Smooth muscle cell (in vitro differentiated cells): ENCODE measurements at regions not wholly inside any gene's neighbourhood (a gene's known extent, or its start where the extent isn't known, plus 50 kb on each side); places are given as distances from the start of the nearest gene placed in this dataset.

ENCODE experiments used
- DNase-seq: peaks from one replicate; lab custom pipeline; 2025; ENCODE audit not compliant: unreplicated experiment; lab: John Stamatoyannopoulos, UW
- H2AFZ ChIP-seq: fragments of 200-600 bp; sonication (generic); 2 replicates; pipeline ENCODE4 v1.6.0; 2016; ENCODE audit warnings: antibody characterized with exemption, low read depth, mild to moderate bottlenecking
- H3F3A ChIP-seq: fragments of 200-600 bp; sonication (generic); 2 replicates; pipeline ENCODE4 v1.6.0; 2017; ENCODE audit warnings: antibody characterized with exemption, low read depth
- H3K27ac ChIP-seq: fragments of 200-600 bp; sonication (generic); 2 replicates; pipeline ENCODE4 v1.5.1; 2016; ENCODE audit warnings: low read depth, mild to moderate bottlenecking
- H3K27me3 ChIP-seq: fragments of 200-600 bp; sonication (generic); 2 replicates; pipeline ENCODE4 v1.6.1; 2016; ENCODE audit warnings: low read depth, mild to moderate bottlenecking
- H3K36me3 ChIP-seq: fragments of 200-600 bp; sonication (generic); 2 replicates; pipeline ENCODE4 v1.5.1; 2016; ENCODE audit warnings: low read depth
- H3K4me1 ChIP-seq: fragments of 200-600 bp; sonication (generic); 2 replicates; pipeline ENCODE4 v1.5.1; 2016; ENCODE audit warnings: low read depth
- H3K4me2 ChIP-seq: fragments of 200-600 bp; sonication (generic); 2 replicates; pipeline ENCODE4 v1.6.0; 2016; ENCODE audit warnings: mild to moderate bottlenecking
- H3K4me3 ChIP-seq: fragments of 200-600 bp; sonication (generic); 2 replicates; pipeline ENCODE4 v1.5.1; 2016; ENCODE audit warnings: mild to moderate bottlenecking
- H3K79me2 ChIP-seq: fragments of 200-600 bp; sonication (generic); 2 replicates; pipeline ENCODE4 v1.6.0; 2016; ENCODE audit warnings: low read depth, mild to moderate bottlenecking
- H3K9ac ChIP-seq: fragments of 200-600 bp; sonication (generic); 2 replicates; pipeline ENCODE4 v1.6.0; 2016; ENCODE audit warnings: low read depth
- H3K9me3 ChIP-seq: fragments of 200-600 bp; sonication (generic); replicated peaks from 2 replicates; pipeline ENCODE4 v1.5.1; 2016; ENCODE audit warnings: low read depth
- H4K20me1 ChIP-seq: fragments of 200-600 bp; sonication (generic); 2 replicates; pipeline ENCODE4 v1.6.0; 2016; ENCODE audit warnings: low read depth
- WGBS: methylation state at CpG from one replicate; pipeline ENCODE4 v1.1.7; 2016; ENCODE audit warnings: low lambda C conversion rate; 5-methylcytosine and 5-hydroxymethylcytosine counted together
- TF ChIP-seq, protein P1 (sequence below): fragments of 200-600 bp; sonication (generic); IDR thresholded peaks from 2 replicates; pipeline ENCODE4 v1.5.1; 2017; ENCODE audit warnings: borderline replicate concordance, mild to moderate bottlenecking, antibody characterized with exemption; ENCODE audit not compliant: insufficient read depth, poor library complexity, severe bottlenecking

GRCh38 chr9:29063031-29063430, 1489.8 kb upstream of the C9orf72 start:
- no peak for DNase-seq
- Histone ChIP-seq H3K79me2 (peaks cover 32% of the 10 kb centered on the region), H3K4me3 (no peak overlapping the region), H3K9me3 (no peaks in the 10 kb centered on the region), H3K27me3 (no peaks in the 10 kb centered on the region), H3K4me2 (no peak overlapping the region), H2AFZ (no peak overlapping the region), H3K9ac (no peak overlapping the region), H3F3A (no peaks in the 10 kb centered on the region), H3K27ac (no peak overlapping the region), H4K20me1 (no peaks in the 10 kb centered on the region), H3K4me1 (no peaks in the 10 kb centered on the region), H3K36me3 (no peaks in the 10 kb centered on the region)
- TF ChIP-seq, protein P1, sequence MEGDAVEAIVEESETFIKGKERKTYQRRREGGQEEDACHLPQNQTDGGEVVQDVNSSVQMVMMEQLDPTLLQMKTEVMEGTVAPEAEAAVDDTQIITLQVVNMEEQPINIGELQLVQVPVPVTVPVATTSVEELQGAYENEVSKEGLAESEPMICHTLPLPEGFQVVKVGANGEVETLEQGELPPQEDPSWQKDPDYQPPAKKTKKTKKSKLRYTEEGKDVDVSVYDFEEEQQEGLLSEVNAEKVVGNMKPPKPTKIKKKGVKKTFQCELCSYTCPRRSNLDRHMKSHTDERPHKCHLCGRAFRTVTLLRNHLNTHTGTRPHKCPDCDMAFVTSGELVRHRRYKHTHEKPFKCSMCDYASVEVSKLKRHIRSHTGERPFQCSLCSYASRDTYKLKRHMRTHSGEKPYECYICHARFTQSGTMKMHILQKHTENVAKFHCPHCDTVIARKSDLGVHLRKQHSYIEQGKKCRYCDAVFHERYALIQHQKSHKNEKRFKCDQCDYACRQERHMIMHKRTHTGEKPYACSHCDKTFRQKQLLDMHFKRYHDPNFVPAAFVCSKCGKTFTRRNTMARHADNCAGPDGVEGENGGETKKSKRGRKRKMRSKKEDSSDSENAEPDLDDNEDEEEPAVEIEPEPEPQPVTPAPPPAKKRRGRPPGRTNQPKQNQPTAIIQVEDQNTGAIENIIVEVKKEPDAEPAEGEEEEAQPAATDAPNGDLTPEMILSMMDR = no peak
- 91% methylated on average over 1 of the region's 1 CpG for WGBS

GRCh38 chr9:29066141-29066640, 1492.9 kb upstream of the C9orf72 start:
- Histone ChIP-seq H3K9me3 (no peaks in the 10 kb centered on the region), H2AFZ (no peak overlapping the region), H3K36me3 (no peaks in the 10 kb centered on the region), H3K4me2 (no peak overlapping the region), H3F3A (no peaks in the 10 kb centered on the region), H3K9ac (no peak overlapping the region), H3K27ac (no peak overlapping the region), H3K27me3 (no peaks in the 10 kb centered on the region), H4K20me1 (no peaks in the 10 kb centered on the region), H3K4me1 (peaks cover 2% of the 10 kb centered on the region), H3K79me2 (peaks cover 22% of the 10 kb centered on the region), H3K4me3 (no peak overlapping the region)
- DNase-seq = no peak
- TF ChIP-seq, protein P1 = no peak
- WGBS = 86% methylated on average over 3 of the region's 3 CpGs

- TF ChIP-seq, protein P1 = no peak
- H3K27me3 ChIP-seq = no peaks in the 10 kb centered on the region
- no peaks in the 10 kb centered on the region for H3K9me3 ChIP-seq
- no peak overlapping the region for H3K9ac ChIP-seq
- no peak overlapping the region for H3K27ac ChIP-seq
- no peak overlapping the region for H2AFZ ChIP-seq
- H3K36me3 ChIP-seq = no peaks in the 10 kb centered on the region
- no peak for DNase-seq
- no peak overlapping the region for H3K4me2 ChIP-seq
- no peaks in the 10 kb centered on the region for H4K20me1 ChIP-seq
- 89% methylated on average over 2 of the region's 2 CpGs for WGBS
- H3K4me1 ChIP-seq = peaks cover 2% of the 10 kb centered on the region
- H3F3A ChIP-seq = no peaks in the 10 kb centered on the region
- no peak overlapping the region for H3K4me3 ChIP-seq
- H3K79me2 ChIP-seq = peaks cover 30% of the 10 kb centered on the region
Measured at GRCh38 chr9:29068461-29068860, 1495.2 kb upstream of the C9orf72 start.

DNA sequence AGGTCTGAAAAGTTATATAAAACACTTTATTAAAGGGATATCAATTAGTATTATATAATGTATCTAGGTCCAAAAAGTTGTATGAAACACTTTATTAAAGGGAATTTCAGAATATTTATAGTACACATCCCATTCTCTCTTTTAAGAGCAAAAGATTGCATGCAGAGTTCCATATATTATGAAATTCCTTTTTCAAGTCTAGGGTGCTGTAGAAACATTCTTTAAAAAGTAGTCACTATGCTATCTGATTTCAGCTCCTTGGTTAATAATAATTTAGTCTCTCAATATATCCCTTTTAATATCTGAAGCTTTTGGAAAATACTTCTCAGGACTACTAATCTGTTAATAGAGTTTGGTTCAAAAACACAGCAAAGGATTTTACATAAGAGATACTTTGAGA, 1496.1 kb upstream of the C9orf72 start:
- no peaks in the 10 kb centered on the region for H3F3A ChIP-seq
- no peak overlapping the region for H3K9ac ChIP-seq
- H3K9me3 ChIP-seq = no peaks in the 10 kb centered on the region
- H4K20me1 ChIP-seq = no peaks in the 10 kb centered on the region
- peaks cover 2% of the 10 kb centered on the region for H3K4me1 ChIP-seq
- H3K36me3 ChIP-seq = no peaks in the 10 kb centered on the region
- TF ChIP-seq, protein P1 = no peak
- no peak overlapping the region for H3K27ac ChIP-seq
- no peaks in the 10 kb centered on the region for H3K27me3 ChIP-seq
- peak overlapping the region; percentile 29 for H3K4me2 ChIP-seq
- H3K4me3 ChIP-seq = no peak overlapping the region
- peaks cover 40% of the 10 kb centered on the region for H3K79me2 ChIP-seq
- no peak for DNase-seq
- H2AFZ ChIP-seq = no peak overlapping the region
